Kidney capillary endothelial cell (primary cell): ENCODE measurements at regions not wholly inside any gene's neighbourhood (a gene's known extent, or its start where the extent isn't known, plus 50 kb on each side); places are given as distances from the start of the nearest gene placed in this dataset.

Experiments used
- DNase-seq: peaks from one replicate; pipeline ENCODE4 v3.0.0-alpha.2; 2018; ENCODE audit warnings: low spot score

DNA sequence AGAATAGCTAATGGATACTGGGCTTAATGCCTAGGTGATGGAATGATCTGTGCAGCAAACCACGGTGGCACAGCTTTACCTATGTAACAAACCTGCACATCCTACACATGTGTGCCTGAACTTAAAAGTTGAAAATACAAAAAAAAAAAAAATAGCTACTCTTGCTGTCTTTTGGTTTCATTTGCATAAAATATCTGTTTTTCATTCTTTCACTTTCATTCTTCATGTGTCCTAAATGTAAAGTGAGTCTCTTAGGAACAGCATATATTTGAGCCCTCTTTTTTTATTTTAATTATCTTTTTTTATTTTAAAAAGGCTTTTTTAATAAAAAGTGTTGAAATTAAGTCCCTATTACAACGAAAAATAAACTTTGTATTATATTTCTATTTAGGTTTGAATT, 836.1 kb upstream of the KCND2 start:
- DNase-seq = no peak

DNA sequence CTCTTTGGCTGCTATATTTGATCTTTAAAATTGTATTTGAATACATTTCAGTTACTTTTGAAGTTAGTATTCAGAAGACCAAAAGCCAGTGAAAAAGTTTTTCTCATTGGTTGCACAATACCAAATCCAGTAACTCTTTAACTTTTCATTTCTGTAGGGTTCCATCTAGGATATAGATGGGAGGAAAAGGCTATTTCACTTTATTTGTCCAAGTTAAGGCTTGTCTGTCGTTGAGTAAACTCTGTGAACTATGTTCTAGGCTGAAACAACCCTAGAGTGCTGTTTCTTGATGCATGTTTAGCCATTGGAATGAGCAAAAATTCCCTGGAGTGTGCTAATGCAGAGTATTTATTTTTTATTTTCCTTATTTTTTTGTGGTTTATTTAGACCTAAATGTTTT, 834.7 kb upstream of the KCND2 start:
- no peak for DNase-seq

DNA sequence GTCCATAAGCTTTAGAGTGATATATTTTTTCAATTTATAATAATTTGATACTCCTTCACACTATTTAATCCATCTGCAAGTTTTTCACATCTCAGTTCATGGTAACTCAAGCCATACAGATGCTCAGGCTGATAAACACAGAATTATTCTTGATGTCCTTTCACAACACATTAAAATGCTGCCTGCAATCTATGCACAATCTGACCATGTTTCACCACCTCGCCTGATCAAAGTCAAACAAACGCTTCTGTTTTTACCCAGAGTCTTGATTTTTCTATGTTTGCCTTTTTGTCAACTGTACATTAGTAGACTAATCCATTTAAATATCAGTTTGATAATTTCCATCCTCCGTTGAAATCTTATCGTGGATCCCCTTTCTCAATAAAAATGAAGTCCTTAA, 833.8 kb upstream of the KCND2 start:
- no peak for DNase-seq

DNA sequence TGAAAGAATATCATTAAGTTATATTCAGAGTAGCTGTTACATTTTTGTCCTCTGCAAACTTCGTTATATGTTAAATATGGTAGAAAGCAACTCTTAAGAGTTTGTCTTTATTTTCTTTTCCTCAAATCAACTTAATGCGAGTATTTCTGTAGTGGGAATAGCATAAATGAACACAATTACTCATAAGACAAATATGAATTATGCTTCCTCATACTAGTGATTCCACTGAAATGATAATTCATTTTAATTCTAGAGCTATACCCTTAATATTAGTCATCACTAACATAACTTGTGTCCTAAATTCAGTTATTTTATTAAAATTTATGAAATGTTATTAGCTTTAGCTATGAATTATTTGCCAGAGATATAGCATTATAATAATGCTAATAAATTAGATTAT, 820.6 kb upstream of the KCND2 start:
- DNase-seq = no peak

DNA sequence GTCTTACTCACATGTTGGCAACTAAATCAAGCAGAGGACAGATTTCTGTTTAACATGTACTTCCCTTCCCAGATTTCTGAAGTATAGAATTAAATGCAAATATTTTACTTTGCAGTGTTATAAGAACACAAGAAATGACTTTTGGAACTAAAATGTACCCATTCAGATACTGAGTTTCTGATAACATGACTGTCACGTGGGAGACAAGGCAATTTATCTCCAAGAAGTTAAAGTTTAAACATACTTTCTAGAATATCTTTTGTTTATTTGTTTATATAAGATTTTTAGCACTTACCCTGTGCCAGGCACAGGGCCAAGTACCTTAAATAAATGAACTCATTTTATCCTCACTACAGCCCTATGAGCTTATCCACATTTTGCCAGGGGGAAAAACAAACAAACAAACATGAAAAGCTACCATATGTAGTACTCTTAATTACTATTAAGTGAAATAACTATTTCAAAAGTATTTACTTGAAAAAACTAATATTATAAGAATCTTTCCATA, 807.1 kb upstream of the KCND2 start:
- DNase-seq = no peak

DNA sequence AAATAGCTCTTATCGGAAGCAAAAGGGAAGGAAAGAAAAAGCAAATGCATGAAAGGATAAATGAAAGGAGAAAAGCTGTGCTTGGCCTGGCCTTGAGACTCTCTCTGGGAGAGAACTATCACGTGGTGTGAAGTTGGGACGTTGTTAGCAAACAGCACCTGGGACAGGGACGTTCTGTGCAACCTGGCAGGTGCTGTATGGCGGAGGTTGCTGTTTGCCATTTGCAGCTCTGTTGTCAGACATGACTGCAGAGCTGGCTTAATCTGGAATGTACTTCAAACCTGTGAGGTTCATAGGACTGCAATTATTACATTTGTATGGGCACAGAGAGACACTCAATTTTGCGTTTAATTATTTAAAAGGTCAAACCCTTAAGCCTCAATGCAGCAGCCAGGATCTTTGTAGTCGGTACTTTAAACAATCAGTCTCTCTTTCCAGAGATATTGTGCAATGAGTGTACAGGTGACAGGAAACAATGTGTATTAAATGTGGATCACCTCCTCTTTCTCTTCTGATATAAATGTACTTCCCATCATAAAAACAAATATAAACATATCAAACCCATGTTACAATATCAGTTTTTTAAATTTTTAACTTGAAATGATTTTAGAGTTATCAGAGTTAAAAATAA, 800.5 kb upstream of the KCND2 start:
- no peak for DNase-seq

DNA sequence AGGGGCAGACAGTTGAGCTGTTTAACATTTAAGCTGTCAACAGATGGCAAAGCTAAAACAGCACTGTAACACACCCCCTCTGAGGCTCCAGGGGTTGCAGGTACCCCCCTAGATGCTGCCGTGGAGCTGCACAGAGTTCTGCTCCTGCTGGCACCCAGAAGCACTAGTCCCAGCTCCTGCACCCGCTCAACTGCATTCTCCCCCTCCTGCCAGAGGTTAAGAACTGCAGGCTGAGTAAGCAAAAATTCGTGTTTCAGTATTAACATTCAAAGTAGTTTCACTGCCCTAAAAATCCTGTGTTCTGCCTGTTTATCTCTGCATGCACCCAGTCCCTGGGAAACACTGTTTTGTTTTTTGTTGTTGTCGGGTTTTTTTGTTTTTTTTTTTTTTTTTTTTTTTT, 790.8 kb upstream of the KCND2 start:
- DNase-seq = no peak

DNA sequence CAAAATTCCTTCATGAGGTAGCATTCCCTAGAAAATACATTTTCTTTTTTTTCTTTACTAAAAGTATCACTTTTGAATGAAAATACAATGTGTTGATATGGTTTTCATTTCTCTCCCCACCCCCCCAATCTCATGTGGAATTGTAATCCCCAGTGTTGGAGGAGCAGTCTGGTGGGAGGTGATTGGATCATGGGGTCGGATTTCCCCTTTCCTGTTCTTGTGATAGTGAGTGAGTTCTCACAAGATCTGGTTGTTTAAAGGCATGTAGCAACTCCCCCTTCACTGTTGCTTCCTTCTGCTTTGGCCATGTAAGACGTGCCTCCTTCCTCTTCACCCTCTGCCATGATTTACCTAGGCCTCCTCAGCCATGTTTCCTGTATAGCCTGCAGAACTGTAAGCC, 790.3 kb upstream of the KCND2 start:
- DNase-seq = no peak

DNA sequence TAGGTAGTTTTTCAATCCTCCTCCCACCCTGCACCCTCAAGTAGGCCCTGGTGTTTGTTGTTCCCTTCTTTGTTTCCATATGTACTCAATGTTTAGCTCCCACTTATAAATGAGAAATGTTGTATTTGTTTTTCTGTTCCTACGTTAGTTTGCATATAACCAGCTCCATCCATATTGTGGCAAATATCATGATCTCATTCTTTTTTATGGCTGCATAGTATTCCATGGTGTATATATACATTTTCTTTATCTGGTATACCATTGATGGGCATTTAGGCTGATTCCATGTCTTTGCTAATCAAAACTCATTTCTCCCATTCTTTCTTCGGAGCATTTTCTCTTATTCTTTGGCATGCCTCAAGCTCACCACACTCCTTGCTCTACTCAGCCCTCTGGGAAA, 789.6 kb upstream of the KCND2 start:
- DNase-seq = no peak

DNA sequence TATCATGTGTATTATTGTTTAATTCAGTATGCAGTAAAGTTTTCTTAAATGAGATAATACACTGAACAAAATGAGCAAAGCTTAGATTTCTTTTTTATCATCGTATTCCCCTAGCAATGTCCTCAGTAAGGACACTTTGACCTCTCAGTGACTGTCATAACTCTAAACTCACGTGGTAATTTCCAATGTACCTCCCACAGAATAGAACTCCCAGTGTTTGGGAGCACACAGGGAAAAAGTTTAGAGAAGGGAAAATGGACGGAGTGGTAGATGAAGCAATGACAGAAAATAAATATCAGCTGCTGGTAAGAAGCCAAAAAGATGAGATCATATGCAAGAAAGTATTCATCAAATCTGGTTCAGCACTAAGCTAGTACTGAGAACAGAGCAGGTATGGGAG, 758.6 kb upstream of the KCND2 start:
- DNase-seq = no peak

DNA sequence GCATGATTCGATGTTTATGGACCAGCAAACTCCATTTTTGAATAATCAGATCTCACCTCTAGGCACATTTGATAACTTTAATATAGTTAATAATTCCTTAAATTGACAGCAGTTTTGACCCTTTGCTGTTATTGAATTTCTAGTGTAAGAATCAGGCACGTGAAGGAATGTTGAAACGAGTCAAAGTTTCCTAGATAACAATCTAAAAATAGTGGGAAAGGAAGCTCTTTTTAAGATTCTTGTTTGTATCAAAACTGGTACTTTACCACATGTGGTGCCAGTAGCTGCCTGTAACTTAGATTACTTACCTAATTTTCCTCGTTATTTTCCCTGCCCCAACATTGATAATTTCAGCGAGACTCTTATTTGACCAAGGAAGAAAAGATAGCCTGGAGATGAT, 757.8 kb upstream of the KCND2 start:
- DNase-seq = no peak

DNA sequence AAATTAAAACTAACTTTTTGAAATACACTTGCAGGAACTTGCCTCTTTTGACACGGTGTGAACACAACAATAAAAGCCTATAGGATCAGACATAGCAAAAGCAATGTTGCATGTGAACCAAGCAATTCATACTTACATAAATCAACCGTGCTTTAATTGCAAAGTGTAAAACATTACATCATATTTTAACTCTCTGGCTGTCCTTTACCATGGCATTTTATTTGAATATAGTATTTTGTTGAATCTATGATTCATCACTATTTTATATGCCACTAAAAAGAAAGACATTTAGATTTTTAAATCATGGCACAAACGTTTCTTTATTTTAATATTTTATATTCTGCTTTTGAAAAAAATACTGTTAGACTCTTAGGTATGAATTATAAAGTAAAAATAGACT, 757.0 kb upstream of the KCND2 start:
- no peak for DNase-seq

DNA sequence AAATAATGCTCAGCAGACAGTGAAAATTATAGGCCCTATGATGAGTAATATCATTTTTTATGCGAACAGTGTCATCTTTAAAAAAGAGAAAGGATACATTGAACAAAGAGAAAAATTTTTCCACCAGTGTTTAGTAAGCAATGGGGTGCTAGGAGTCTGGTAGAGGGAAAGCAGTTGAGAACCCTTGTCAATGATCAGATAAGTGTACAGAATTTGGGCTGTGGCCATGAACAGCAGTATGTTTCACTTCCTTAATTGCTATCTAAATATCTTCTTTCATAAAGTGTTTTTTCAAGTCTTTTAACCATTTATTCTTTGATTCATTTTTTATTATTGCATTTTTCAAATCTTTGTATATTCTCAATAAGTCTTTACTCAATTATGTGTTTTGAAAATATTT, 750.7 kb upstream of the KCND2 start:
- no peak for DNase-seq

DNA sequence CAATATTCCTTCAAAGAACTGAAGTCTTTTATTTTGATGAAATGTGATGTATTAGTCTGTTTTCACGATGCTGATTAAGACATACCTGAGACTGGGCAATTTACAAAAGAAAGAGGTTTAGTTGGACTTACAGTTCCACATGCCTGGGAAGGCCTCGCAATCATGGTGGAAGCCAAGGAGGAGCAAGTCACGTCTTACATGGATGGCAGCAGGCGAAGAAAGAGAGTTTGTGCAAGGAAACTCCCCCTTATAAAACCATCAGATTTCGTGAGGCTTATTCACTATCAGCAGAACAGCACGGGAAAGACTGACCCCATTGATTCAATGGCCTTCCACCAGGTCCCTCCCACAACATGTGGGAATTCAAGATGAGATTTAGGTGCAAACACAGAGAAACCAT, 750.3 kb upstream of the KCND2 start:
- no peak for DNase-seq

DNA sequence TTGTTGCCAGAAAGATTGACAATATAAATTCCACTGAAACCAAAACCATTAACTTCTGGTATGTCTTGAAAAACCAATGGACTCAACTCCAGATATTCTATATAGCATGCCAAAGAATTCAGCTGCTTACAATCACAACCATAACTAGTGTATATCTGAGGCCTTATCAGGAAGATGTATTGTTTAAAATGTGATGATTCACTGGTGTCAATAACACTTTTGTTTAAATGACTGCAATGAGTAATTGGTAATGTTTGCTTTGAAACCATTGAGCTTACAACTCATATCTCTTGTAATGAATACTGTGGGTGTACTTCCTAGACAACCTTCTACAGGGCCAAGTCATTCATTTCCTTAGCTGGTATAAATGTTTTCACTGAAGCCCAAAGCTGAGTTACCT, 727.9 kb upstream of the KCND2 start:
- peak; percentile 81 for DNase-seq

DNA sequence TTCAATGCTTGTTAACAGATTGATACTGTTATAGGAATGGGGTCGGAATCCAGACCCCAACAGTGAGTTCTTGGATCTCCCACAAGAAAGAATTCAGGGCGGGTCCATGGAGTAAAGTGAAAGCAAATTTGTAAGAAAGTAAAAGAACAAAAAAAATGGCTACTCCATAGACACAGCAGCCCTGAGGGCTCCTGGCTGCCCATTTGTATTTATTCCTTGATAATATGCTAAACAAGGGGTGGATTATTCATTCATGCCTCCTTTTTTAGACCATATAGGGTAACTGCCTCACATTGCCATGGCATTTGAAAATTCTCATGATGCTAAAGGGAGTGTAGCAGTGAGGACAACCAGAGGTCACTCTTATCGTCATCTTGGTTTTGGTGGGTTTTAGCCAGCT, 717.2 kb upstream of the KCND2 start:
- DNase-seq = no peak

DNA sequence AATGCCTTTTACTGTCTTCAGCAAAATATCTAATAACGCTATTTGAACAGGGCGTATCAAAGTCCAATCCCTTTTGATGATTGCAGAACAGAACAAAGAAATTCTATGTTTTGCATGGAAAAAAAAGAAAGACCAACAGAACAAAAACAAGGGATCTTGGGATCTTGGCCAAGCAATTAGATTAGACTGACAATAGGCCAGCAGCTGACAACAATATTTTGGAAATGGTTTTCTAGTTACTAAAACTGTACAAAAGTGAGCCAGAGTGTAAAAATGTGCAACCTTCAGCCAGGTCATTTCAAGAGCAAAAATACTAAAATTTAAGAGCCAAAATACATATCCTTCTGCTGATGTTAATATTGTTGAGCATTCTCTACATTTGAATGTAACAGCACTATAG, 716.5 kb upstream of the KCND2 start:
- DNase-seq = no peak

DNA sequence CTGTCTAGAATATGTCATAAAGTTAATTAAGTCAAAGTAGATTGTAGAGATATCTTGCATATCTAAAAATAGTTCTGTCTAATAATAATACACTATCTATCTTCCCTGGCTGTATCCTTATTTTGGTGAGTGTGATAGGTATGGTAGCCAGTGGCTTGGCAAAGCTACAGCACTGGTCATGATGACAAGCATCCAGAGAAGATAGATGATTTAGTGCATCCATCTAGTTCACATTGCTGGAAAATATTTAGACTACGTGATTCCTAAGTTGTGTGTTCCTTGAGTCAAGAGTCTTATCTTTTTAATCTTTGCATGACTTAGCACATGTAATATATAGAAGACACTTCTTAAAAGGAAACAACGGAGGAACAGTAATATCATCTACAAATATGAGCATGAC, 711.2 kb upstream of the KCND2 start:
- no peak for DNase-seq

DNA sequence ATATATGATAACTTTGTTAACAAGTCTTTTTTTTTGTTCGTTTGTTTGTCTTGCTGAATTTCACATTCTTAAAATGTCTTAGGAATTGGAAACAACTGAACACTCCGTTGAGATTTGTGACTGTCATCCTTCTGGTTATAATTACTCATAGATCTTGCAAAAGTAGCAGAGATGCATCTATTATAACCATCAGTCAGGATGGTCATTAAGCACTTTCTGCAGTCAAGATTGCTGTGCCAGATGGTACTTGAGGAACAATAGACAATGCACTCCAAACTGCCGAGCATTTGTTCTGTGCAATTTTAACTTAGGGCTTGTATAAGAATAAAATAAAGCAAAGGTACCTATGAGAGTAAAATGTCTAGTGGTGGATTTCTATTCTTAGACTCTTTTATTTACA, 710.1 kb upstream of the KCND2 start:
- DNase-seq = no peak

DNA sequence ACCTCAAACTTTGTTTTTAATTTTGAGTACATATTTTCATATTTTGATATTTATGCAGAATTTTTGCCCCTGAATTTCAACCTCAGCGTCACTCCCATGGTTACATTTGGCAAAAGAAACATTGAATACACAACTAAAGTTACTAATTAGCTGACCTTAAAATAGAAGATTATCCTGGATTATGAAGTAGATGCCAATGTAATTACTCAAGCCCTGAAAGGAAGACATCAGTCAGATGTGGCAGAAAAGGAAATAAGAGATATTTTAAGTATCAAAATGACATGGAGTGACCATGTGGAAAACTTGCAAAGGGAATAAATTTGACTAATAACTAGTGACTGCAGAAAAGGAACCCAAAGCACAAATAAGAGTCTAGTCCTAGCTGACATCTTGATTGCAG, 701.3 kb upstream of the KCND2 start:
- DNase-seq = peak; percentile 20

DNA sequence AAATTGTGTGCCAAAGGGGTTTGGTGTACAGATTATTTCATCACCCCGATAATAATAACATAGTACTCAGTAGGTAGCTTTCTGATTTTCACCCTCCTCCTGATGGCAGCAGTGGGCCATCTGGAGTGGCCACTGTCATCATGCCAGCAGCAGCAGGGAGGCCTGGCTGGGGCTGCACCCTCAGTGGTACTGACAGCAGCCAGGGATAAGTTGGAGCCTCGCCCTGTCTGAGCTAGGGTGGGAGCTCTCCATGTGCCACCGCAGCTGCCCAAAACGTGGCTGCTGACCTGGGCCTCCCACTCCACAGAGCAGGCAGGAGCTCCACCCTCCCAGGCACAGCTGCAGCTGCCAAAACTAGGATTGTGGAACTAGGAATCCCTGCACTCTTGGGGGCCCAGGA, 700.8 kb upstream of the KCND2 start:
- DNase-seq = peak; percentile 2

DNA sequence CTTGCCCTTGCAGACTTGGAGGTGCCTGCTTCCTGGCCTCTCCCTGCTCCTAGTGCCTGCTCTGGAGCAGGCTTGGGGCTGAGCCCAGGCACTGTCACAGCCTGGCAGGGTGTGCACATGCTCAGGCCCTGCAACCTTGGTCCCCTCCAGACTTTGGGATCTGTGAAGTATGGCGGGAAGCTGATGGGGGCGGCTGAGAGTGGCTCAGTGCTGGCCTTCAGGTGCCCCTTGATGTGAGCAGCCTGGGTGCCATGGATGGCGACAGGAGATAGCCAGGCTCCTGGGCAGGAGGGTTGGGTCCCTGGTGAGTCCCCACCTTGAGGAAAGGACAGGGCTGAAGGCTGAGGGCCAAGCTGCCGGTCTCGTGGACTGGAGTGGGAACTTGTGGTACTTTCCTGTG, 700.4 kb upstream of the KCND2 start:
- DNase-seq = no peak

DNA sequence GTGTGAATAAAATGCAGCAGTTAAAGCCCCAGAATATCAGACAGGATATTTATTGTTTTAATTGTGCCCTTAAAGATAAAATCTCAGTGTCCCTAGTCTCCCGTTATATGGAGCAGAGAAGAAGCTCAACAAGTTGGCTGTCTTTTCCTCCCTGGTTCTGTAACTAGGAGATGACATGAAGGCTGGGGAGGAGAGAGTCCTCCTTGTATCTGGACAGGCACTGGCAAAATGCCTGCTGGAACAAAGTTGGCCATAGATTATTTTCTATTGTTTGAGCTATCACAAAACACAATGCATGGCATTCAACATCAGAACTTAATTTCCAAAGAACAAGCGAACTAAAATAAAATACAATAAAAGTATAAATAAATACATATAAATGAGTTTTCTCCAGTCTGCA, 694.9 kb upstream of the KCND2 start:
- DNase-seq = no peak

DNA sequence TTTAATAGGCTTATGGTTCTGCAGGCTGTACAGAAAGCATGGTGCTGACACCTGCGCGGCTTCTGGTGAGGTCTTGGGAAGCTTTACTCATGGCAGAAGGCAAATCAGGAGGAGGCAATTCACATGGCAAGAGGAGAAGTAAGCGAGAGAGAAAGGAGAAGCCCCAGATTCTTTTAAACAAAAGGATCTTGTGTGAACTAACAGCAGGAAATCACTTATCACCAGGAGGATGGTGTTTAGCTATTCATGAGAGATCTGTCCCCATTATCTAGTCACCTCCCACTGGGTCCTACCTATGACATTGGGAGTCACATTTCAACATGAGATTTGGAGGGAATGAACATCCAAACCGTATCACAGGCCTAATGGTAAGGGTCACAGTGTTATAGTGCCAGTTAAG, 678.0 kb upstream of the KCND2 start:
- DNase-seq = no peak

DNA sequence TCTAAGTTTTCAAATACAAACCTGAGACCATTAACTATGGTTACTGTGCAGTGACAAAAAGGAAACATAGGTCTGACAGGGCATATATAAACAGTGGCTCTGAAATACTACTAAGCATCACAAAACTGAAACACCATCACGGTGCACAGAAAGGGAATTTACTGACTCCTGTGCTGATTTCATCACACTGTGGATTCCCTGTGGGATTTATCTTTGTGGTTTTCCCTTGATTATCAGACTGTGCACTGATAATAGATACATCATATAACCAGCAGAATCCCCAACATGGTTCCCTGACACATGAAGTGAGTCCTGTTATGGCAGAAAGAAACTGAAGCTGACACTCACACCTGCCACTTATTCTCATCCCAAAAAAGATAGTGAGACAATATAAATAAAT, 676.3 kb upstream of the KCND2 start:
- no peak for DNase-seq
